GM21825 (cell line): ENCODE measurements at regions not wholly inside any gene's neighbourhood (a gene's known extent, or its start where the extent isn't known, plus 50 kb on each side); places are given as distances from the start of the nearest gene placed in this dataset.

Source experiments
- ATAC-seq: cut with Tn5 transposase; IDR thresholded peaks from one replicate; pipeline ENCODE4 v1.9.1; 2021; ENCODE audit warnings: mild to moderate bottlenecking, moderate library complexity; ENCODE audit not compliant: unreplicated experiment

GRCh38 chr2:64196963-64197362 is 52.7 kb upstream of the PELI1 start:
- ATAC-seq = no peak

- ATAC-seq = no peak
Observed at GRCh38 chr2:64201151-64201550, 56.9 kb upstream of the PELI1 start.

- ATAC-seq = no peak
Observed at GRCh38 chr2:64202206-64202845, 58.1 kb upstream of the PELI1 start.

- ATAC-seq = no peak
Observed at GRCh38 chr2:64203131-64203857, 59.1 kb upstream of the PELI1 start.

GRCh38 chr2:64203858-64204632 is 59.8 kb upstream of the PELI1 start:
- peak; percentile 72 for ATAC-seq

DNA sequence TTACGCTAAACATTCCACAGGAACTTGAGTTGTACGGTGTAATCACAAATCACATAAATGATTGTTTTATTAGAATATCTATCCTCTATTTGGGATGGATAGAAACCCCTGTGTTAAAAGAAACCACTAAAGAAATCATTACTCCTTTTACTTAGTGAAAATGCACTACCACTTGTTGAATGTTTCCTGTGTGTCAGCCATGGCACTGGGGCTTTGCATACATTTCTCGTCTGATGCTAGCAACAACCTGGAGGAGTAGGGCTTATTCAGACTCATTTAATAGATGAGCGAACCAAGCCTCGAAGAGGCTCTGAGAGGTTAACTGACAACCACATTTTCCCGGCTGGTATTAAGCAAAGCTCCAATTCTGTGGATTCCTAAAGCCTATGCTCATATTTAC is 60.5 kb upstream of the PELI1 start:
- no peak for ATAC-seq

GRCh38 chr2:64205415-64205814 is 61.2 kb upstream of the PELI1 start:
- no peak for ATAC-seq

- ATAC-seq = no peak
Observed at GRCh38 chr2:64207573-64207972, 63.4 kb upstream of the PELI1 start.

- ATAC-seq = no peak
Observed at GRCh38 chr2:64210816-64211215, 66.6 kb upstream of the PELI1 start.

- ATAC-seq = no peak
Observed at GRCh38 chr2:64211276-64211921, 67.2 kb upstream of the PELI1 start.

DNA sequence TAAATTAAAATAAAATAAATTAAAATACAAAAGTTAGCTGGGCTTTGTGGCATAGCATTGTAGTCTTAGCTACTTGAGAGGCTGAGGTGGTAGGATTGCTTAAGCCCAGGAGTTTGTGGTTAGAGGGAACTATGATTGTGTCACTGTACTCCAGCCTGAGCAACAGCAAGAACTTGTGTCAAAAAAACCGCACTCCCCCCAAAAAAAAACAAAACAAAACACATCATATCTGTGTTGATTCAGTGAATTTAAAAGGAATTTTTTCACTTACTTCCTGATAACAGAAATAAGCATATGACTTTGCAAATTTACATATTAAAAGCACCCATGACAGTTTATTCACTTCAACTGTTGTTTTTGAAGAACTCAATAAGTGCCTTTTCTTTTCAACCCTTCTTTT is 68.1 kb upstream of the PELI1 start:
- no peak for ATAC-seq

DNA sequence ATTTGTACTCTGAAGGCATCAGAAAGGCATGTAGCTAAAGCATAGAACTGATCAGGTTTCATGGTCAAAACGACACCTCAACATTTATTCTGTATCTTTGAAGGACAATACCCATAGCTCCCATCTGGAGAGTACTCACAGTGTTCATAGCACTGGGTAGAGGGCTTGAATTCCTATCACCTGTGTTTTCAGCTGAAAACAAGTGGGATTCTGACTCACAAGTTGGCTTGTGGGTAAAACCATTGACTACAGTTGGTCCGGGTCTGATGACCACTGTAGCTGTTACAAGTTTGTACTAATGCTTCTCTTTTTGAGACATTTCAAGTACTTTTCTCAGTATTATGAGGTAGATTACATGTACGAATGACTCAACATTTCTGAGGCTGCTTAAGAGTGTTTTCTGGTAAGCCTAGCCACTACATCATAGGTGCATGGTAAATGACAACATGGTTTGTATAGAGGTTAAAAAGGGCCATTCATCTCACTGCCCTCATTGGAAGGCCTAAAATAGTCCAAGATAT is 68.6 kb upstream of the PELI1 start:
- no peak for ATAC-seq

- peak; percentile 56 for ATAC-seq
Observed at GRCh38 chr2:64213532-64214275, 69.5 kb upstream of the PELI1 start.

GRCh38 chr2:64214281-64215115 is 70.3 kb upstream of the PELI1 start:
- ATAC-seq = peak; percentile 51

GRCh38 chr2:64217198-64217869 is 73.1 kb upstream of the PELI1 start:
- no peak for ATAC-seq

GRCh38 chr2:64218137-64218802 is 74.0 kb upstream of the PELI1 start:
- no peak for ATAC-seq

DNA sequence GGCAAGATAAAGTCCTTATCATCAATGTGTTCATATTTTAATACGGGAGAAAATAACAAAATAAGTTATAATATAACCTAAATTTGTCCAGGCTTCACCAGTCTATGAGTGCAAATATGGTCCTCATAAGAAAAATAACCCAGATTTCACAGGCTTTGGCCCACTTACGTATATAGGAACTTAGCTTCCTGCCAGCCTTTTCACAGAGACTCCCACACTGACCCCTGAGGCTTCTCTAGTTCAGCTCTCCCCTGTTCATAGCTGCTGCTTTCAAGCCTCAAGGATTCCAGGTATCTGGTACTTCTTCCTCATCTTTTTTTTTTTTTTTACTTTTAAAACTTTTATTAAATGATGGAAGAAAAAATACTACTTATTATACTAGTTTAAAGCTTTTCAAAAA is 74.9 kb upstream of the PELI1 start:
- no peak for ATAC-seq

DNA sequence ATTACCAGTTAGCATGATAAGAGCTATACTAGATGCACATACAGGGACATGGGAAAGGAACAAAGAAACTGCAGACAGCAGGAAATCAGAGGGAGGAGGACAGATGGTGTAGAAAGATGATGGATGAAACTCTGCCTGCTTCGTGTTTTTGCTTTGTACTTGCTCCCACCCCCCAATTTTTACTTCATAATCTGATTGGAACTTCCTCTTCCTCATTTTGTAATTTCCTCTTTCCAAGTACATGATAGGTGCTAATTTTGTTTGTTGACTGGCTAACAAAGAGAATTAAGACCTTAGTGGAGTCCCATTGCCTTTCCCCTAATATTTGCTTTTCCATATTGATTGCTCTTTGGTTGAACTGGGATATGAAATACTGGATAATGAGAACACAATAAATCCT is 76.0 kb upstream of the PELI1 start:
- ATAC-seq = no peak
